Liver (tissue), 8 donors: ENCODE measurements at regions not wholly inside any gene's neighbourhood (a gene's known extent, or its start where the extent isn't known, plus 50 kb on each side); places are given as distances from the start of the nearest gene placed in this dataset.

ENCODE experiments used
- DNase-seq: peaks from one replicate; pipeline ENCODE4 v3.0.0-alpha.2; 2017; ENCODE audit warnings: low spot score
- H3K27ac ChIP-seq, 2 donors: one replicate each; pipeline ENCODE4 v1.7.0; 2013; ENCODE audit warnings: inconsistent platforms in 2 of 2, low read length in 2 of 2, control low read depth in 1 of 2, low read depth in 1 of 2, mild to moderate bottlenecking in 1 of 2
- H3K27me3 ChIP-seq, 4 donors: one replicate each; pipeline versions ENCODE4 v1.6.1 to v1.7.0; 2013; ENCODE audit warnings: low read length in 3 of 4, inconsistent platforms in 1 of 4, mild to moderate bottlenecking in 1 of 4, moderate library complexity in 1 of 4; ENCODE audit not compliant: control insufficient read depth in 4 of 4, insufficient read depth in 4 of 4
- H3K36me3 ChIP-seq, 4 donors: one replicate each; pipeline versions ENCODE4 v1.6.1 to v1.7.0; 2013; ENCODE audit warnings: low read length in 3 of 4, mild to moderate bottlenecking in 3 of 4, low read depth in 1 of 4, moderate library complexity in 1 of 4; ENCODE audit not compliant: control insufficient read depth in 4 of 4, insufficient read depth in 3 of 4
- H3K4me1 ChIP-seq, 4 donors: one replicate each; pipeline versions ENCODE4 v1.6.1 to v1.7.0; 2013; ENCODE audit warnings: low read length in 3 of 4, mild to moderate bottlenecking in 3 of 4, moderate library complexity in 1 of 4; ENCODE audit not compliant: control insufficient read depth in 4 of 4, insufficient read depth in 4 of 4
- H3K4me3 ChIP-seq, 3 donors: one replicate each; pipeline versions ENCODE4 v1.6.1 to v1.7.0; 2013; ENCODE audit warnings: low read length in 3 of 3, control low read depth in 1 of 3, low read depth in 1 of 3, mild to moderate bottlenecking in 1 of 3
- H3K9ac ChIP-seq, 2 donors: one replicate each; pipeline ENCODE4 v1.7.0; 2013; ENCODE audit warnings: low read length in 2 of 2, mild to moderate bottlenecking in 2 of 2, moderate library complexity in 2 of 2, control low read depth in 1 of 2, low read depth in 1 of 2
- H3K9me3 ChIP-seq, 4 donors: one replicate each; pipeline versions ENCODE4 v1.6.1 to v1.7.0; 2013; ENCODE audit warnings: low read length in 3 of 4; ENCODE audit not compliant: control insufficient read depth in 4 of 4
- ATF3 ChIP-seq: IDR thresholded peaks from 2 replicates; pipeline ENCODE4 v1.6.1; 2016; ENCODE audit warnings: antibody characterized with exemption
- FOXA1 ChIP-seq: IDR thresholded peaks from 2 replicates; pipeline ENCODE4 v1.6.1; 2016; ENCODE audit warnings: antibody characterized with exemption
- FOXA2 ChIP-seq: IDR thresholded peaks from 2 replicates; pipeline ENCODE4 v1.6.1; 2016; ENCODE audit warnings: antibody characterized with exemption
- GABPA ChIP-seq, 2 donors: IDR thresholded peaks in 1 of 2; conservative IDR thresholded peaks in 1 of 2; 2 replicates each; pipeline ENCODE4 v1.6.1; 2016; ENCODE audit warnings: antibody characterized with exemption in 2 of 2, mild to moderate bottlenecking in 1 of 2, moderate library complexity in 1 of 2
- HNF4A ChIP-seq, 2 donors: conservative IDR thresholded peaks; 2 replicates each; pipeline ENCODE4 v1.6.1; 2016; ENCODE audit warnings: antibody characterized with exemption in 2 of 2, mild to moderate bottlenecking in 2 of 2
- JUND ChIP-seq, 2 donors: IDR thresholded peaks; 2 replicates each; pipeline ENCODE4 v1.6.1; 2016; ENCODE audit warnings: antibody characterized with exemption in 2 of 2
- NR2F2 ChIP-seq: IDR thresholded peaks from 2 replicates; pipeline ENCODE4 v1.6.1; 2016; ENCODE audit warnings: antibody characterized with exemption
- RAD21 ChIP-seq, 2 donors: IDR thresholded peaks; 2 replicates each; pipeline ENCODE4 v1.6.1; 2016; ENCODE audit warnings: antibody characterized with exemption in 2 of 2, mild to moderate bottlenecking in 2 of 2
- RXRA ChIP-seq, 2 donors: IDR thresholded peaks; 2 replicates each; pipeline ENCODE4 v1.6.1; 2017 to 2018; ENCODE audit warnings: antibody characterized with exemption in 2 of 2, mild to moderate bottlenecking in 1 of 2
- SP1 ChIP-seq: IDR thresholded peaks from 2 replicates; pipeline ENCODE4 v1.6.1; 2018; ENCODE audit warnings: antibody characterized with exemption, mild to moderate bottlenecking
- TAF1 ChIP-seq: conservative IDR thresholded peaks from 2 replicates; pipeline ENCODE4 v1.6.1; 2016; ENCODE audit warnings: antibody characterized with exemption, mild to moderate bottlenecking
- YY1 ChIP-seq: IDR thresholded peaks from 2 replicates; pipeline ENCODE4 v1.6.1; 2016; ENCODE audit warnings: antibody characterized with exemption, mild to moderate bottlenecking
- ZBTB33 ChIP-seq: IDR thresholded peaks from 2 replicates; pipeline ENCODE4 v1.6.1; 2016; ENCODE audit warnings: antibody characterized with exemption
- WGBS: extraction: QIAGEN DNeasy Blood & Tissue Kit; methylation state at CpG from one replicate; pipeline ENCODE4 v1.1.7; 2013; 5-methylcytosine and 5-hydroxymethylcytosine counted together
- TF ChIP-seq, protein P1 (sequence below): IDR thresholded peaks from 2 replicates; pipeline ENCODE4 v1.6.1; 2016; ENCODE audit warnings: antibody characterized with exemption
- TF ChIP-seq, protein P2 (sequence below): fragments of 150-350 bp; IDR thresholded peaks from 2 replicates; pipeline ENCODE4 v1.5.1; 2017; ENCODE audit warnings: improper control_type of control experiment, low read depth, low read length; ENCODE audit not compliant: missing input control
- donor health status: healthy.
- donor health status: healthy.
- donor health status: healthy.
- donor health status: healthy.
- donor health status: healthy.

- no peak overlapping the region for H3K9ac ChIP-seq
- 38% methylated on average over 1 of the region's 1 CpG for WGBS
- no peaks in the 10 kb centered on the region for H3K36me3 ChIP-seq
- H3K27me3 ChIP-seq = no peaks in the 10 kb centered on the region
- no peaks in the 10 kb centered on the region for H3K4me1 ChIP-seq
- no peak overlapping the region for H3K4me3 ChIP-seq
- H3K27ac ChIP-seq = no peak overlapping the region
- H3K9me3 ChIP-seq = no peaks in the 10 kb centered on the region
- TF ChIP-seq RAD21 (IDR thresholded peaks at IDR 0.05) (peak in 1 of 2 donors; percentile 7), YY1 (no peak), NR2F2 (no peak)
- no peak for DNase-seq
These were observed 480.3 kb upstream of the ADAMTS16 start for GRCh38 chr5:4659851-4660250.

- H3K4me1 ChIP-seq = no peaks in the 10 kb centered on the region
- no peaks in the 10 kb centered on the region for H3K36me3 ChIP-seq
- no peak for DNase-seq
- TF ChIP-seq FOXA2 (no peak), JUND (IDR thresholded peaks at IDR 0.05) (no peak), GABPA (IDR thresholded peaks at IDR 0.05 in 1 of 2, conservative IDR thresholded peaks at IDR 0.05 in 1 of 2) (no peak), ZBTB33 (no peak), TAF1 (no peak), FOXA1 (no peak), ATF3 (no peak), RAD21 (IDR thresholded peaks at IDR 0.05) (no peak), NR2F2 (no peak), RXRA (IDR thresholded peaks at IDR 0.05) (no peak), SP1 (no peak), HNF4A (conservative IDR thresholded peaks at IDR 0.05) (no peak)
- TF ChIP-seq, protein P1, sequence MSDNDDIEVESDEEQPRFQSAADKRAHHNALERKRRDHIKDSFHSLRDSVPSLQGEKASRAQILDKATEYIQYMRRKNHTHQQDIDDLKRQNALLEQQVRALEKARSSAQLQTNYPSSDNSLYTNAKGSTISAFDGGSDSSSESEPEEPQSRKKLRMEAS = no peak
- TF ChIP-seq, protein P2, sequence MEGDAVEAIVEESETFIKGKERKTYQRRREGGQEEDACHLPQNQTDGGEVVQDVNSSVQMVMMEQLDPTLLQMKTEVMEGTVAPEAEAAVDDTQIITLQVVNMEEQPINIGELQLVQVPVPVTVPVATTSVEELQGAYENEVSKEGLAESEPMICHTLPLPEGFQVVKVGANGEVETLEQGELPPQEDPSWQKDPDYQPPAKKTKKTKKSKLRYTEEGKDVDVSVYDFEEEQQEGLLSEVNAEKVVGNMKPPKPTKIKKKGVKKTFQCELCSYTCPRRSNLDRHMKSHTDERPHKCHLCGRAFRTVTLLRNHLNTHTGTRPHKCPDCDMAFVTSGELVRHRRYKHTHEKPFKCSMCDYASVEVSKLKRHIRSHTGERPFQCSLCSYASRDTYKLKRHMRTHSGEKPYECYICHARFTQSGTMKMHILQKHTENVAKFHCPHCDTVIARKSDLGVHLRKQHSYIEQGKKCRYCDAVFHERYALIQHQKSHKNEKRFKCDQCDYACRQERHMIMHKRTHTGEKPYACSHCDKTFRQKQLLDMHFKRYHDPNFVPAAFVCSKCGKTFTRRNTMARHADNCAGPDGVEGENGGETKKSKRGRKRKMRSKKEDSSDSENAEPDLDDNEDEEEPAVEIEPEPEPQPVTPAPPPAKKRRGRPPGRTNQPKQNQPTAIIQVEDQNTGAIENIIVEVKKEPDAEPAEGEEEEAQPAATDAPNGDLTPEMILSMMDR = no peak
- no peak overlapping the region for H3K4me3 ChIP-seq
- no peaks in the 10 kb centered on the region for H3K9me3 ChIP-seq
- 81% methylated on average over 8 of the region's 8 CpGs for WGBS
- no peak overlapping the region for H3K9ac ChIP-seq
- no peak overlapping the region for H3K27ac ChIP-seq
- H3K27me3 ChIP-seq = no peaks in the 10 kb centered on the region
These were observed 478.8 kb upstream of the ADAMTS16 start for GRCh38 chr5:4661326-4661725.

DNA sequence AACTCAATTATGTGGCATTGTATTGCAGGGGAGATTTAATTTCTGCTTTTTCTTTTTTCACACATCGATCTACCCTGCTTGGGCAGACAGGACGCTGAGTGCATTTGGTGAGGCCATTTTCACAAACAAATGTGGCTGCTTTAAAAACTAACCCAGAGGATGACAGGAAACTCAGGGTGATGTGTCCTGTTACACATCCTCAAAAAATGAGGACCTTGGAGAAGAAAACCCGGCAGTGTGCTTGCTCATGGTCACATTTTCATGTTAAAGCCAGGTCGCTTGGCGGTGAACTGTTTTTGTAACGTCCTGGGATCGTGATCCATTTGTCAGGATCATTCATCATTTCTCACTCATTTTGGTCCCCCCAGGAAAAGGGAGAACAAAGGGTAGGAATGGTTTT lies 478.3 kb upstream of the ADAMTS16 start:
- Histone ChIP-seq H3K9ac (no peak overlapping the region), H3K4me1 (no peaks in the 10 kb centered on the region), H3K9me3 (no peaks in the 10 kb centered on the region), H3K27ac (no peak overlapping the region), H3K27me3 (no peaks in the 10 kb centered on the region), H3K4me3 (no peak overlapping the region), H3K36me3 (no peaks in the 10 kb centered on the region)
- 80% methylated on average over 7 of the region's 7 CpGs for WGBS
- DNase-seq = no peak
- TF ChIP-seq SP1 (no peak), TAF1 (no peak), NR2F2 (no peak), ZBTB33 (no peak), JUND (IDR thresholded peaks at IDR 0.05) (no peak), YY1 (no peak), HNF4A (conservative IDR thresholded peaks at IDR 0.05) (no peak)
- TF ChIP-seq, protein P2 = no peak
